GM12891 (cell line): ENCODE measurements at regions not wholly inside any gene's neighbourhood (a gene's known extent, or its start where the extent isn't known, plus 50 kb on each side); places are given as distances from the start of the nearest gene placed in this dataset.

ENCODE experiments used
- POLR2A ChIP-seq: IDR thresholded peaks from 2 replicates; pipeline ENCODE4 v1.6.1; 2011; ENCODE audit warnings: low read depth, low read length, control low read depth
- POU2F2 ChIP-seq: IDR thresholded peaks from 2 replicates; pipeline ENCODE4 v1.6.1; 2011; ENCODE audit warnings: low read depth, mild to moderate bottlenecking, control low read depth, low read length, moderate library complexity

GRCh38 chr13:24013189-24013588, 115.9 kb upstream of the C1QTNF9B start:
- TF ChIP-seq POLR2A = no peak
- no peak for TF ChIP-seq POU2F2
